ENCODE measurements at regions not wholly inside any gene's neighbourhood (a gene's known extent, or its start where the extent isn't known, plus 50 kb on each side); places are given as distances from the start of the nearest gene placed in this dataset.

GRCh38 chr1:55547405-55547804 is 332.2 kb upstream of the USP24 start:
- no peak for DNase-seq

GRCh38 chr1:55546553-55546952 is 331.4 kb upstream of the USP24 start:
- DNase-seq, result no peak

- no peak for DNase-seq
Measured at GRCh38 chr1:55544826-55545225, 329.7 kb upstream of the USP24 start.

- no peak for DNase-seq
Measured at GRCh38 chr1:55542901-55543504, 327.8 kb upstream of the USP24 start.

GRCh38 chr1:55541296-55541695 is 326.1 kb upstream of the USP24 start:
- no peak for DNase-seq

GRCh38 chr1:55539652-55540512 is 324.7 kb upstream of the USP24 start:
- DNase-seq, result no peak

GRCh38 chr1:55538428-55538827 is 323.3 kb upstream of the USP24 start:
- no peak for DNase-seq

- no peak for DNase-seq
Measured at GRCh38 chr1:55536545-55536865, 321.3 kb upstream of the USP24 start.

- no peak for DNase-seq
Measured at GRCh38 chr1:55535724-55536544, 320.8 kb upstream of the USP24 start.

- no peak for DNase-seq
Measured at GRCh38 chr1:55534565-55535121, 319.5 kb upstream of the USP24 start.

- DNase-seq, result no peak
Measured at GRCh38 chr1:55531644-55532043, 316.5 kb upstream of the USP24 start.

GRCh38 chr1:55530749-55531478 is 315.8 kb upstream of the USP24 start:
- DNase-seq, result no peak

- no peak for DNase-seq
Measured at GRCh38 chr1:55529017-55529416, 313.9 kb upstream of the USP24 start.

GRCh38 chr1:55527831-55528230 is 312.7 kb upstream of the USP24 start:
- no peak for DNase-seq

GRCh38 chr1:55526716-55527115 is 311.6 kb upstream of the USP24 start:
- DNase-seq, result no peak

GRCh38 chr1:55524006-55524405 is 308.8 kb upstream of the USP24 start:
- DNase-seq, result no peak

- DNase-seq, result no peak
Measured at GRCh38 chr1:55522982-55523381, 307.8 kb upstream of the USP24 start.

- no peak for DNase-seq
Measured at GRCh38 chr1:55522353-55522903, 307.3 kb upstream of the USP24 start.

- DNase-seq, result no peak
Measured at GRCh38 chr1:55520861-55521260, 305.7 kb upstream of the USP24 start.

- no peak for DNase-seq
Measured at GRCh38 chr1:55519937-55520683, 304.9 kb upstream of the USP24 start.

- DNase-seq, result no peak
Measured at GRCh38 chr1:55519276-55519675, 304.1 kb upstream of the USP24 start.

GRCh38 chr1:55517036-55517435 is 301.9 kb upstream of the USP24 start:
- DNase-seq, result no peak
